ENCODE measurements at regions not wholly inside any gene's neighbourhood (a gene's known extent, or its start where the extent isn't known, plus 50 kb on each side); places are given as distances from the start of the nearest gene placed in this dataset.

GRCh38 chr4:57287687-57288604 is 177.8 kb upstream of the IGFBP7 start:
- H4K8ac ChIP-seq (ENCODE audit: low read depth, low read length): no peak overlapping the region
- H3K79me2 ChIP-seq (ENCODE audit: control insufficient read depth, insufficient read depth, low read length): no peaks in the 10 kb centered on the region
- no peak overlapping the region for H2BK15ac ChIP-seq (replicated peaks; ENCODE audit: low read depth)
- H3K4ac ChIP-seq (ENCODE audit: low read depth, low read length): no peak overlapping the region
- no peak for DNase-seq
- WGBS (ENCODE audit: extremely low coverage, insufficient coverage, low lambda C conversion rate): no CpG with 5 or more reads among the region's 5 CpGs
- no peaks in the 10 kb centered on the region for H3K36me3 ChIP-seq (ENCODE audit: control insufficient read depth, insufficient read depth, low read length)
- no peaks in the 10 kb centered on the region for H3K27me3 ChIP-seq (ENCODE audit: insufficient read depth, low read length, poor library complexity)
- H3K4me3 ChIP-seq (ENCODE audit: low read length): no peak overlapping the region
- no peak overlapping the region for H3K56ac ChIP-seq (ENCODE audit: low read length)
- H2AK5ac ChIP-seq (ENCODE audit: low read length): no peak overlapping the region
- no peaks in the 10 kb centered on the region for H3K79me1 ChIP-seq (ENCODE audit: low read length)
- no peak overlapping the region for H3K27ac ChIP-seq (ENCODE audit: low read depth, low read length)
- no peak overlapping the region for H3K4me2 ChIP-seq (ENCODE audit: low read length)
- H2BK120ac ChIP-seq (ENCODE audit: low read depth, low read length): no peak overlapping the region
- H3K23ac ChIP-seq (ENCODE audit: low read length): no peak overlapping the region
- no peak overlapping the region for H4K5ac ChIP-seq (ENCODE audit: low read length)
- no peaks in the 10 kb centered on the region for H3K4me1 ChIP-seq (ENCODE audit: control insufficient read depth, low read depth, low read length)
- no peak overlapping the region for H3K9ac ChIP-seq (ENCODE audit: low read length)
- H3K18ac ChIP-seq (ENCODE audit: low read length): no peak overlapping the region
- no peak overlapping the region for H2BK5ac ChIP-seq (ENCODE audit: low read length)

GRCh38 chr4:57282933-57283310 is 172.7 kb upstream of the IGFBP7 start:
- Histone ChIP-seq H3K4me3 (ENCODE audit: low read length) (no peak overlapping the region), H4K8ac (ENCODE audit: low read depth, low read length) (no peak overlapping the region), H3K9ac (ENCODE audit: low read length) (no peak overlapping the region), H3K56ac (ENCODE audit: low read length) (no peak overlapping the region), H3K36me3 (ENCODE audit: control insufficient read depth, insufficient read depth, low read length) (no peaks in the 10 kb centered on the region), H3K79me2 (ENCODE audit: control insufficient read depth, insufficient read depth, low read length) (no peaks in the 10 kb centered on the region), H3K4me1 (ENCODE audit: control insufficient read depth, low read depth, low read length) (no peaks in the 10 kb centered on the region), H3K23ac (ENCODE audit: low read length) (no peak overlapping the region), H3K27ac (ENCODE audit: low read depth, low read length) (no peak overlapping the region), H3K79me1 (ENCODE audit: low read length) (no peaks in the 10 kb centered on the region), H2BK120ac (ENCODE audit: low read depth, low read length) (no peak overlapping the region), H3K18ac (ENCODE audit: low read length) (no peak overlapping the region), H2AK5ac (ENCODE audit: low read length) (no peak overlapping the region), H2BK5ac (ENCODE audit: low read length) (no peak overlapping the region), H3K27me3 (ENCODE audit: insufficient read depth, low read length, poor library complexity) (no peaks in the 10 kb centered on the region), H2BK15ac (replicated peaks; ENCODE audit: low read depth) (no peak overlapping the region), H4K5ac (ENCODE audit: low read length) (no peak overlapping the region), H3K4ac (ENCODE audit: low read depth, low read length) (no peak overlapping the region), H3K4me2 (ENCODE audit: low read length) (no peak overlapping the region)
- peak; percentile 21 for DNase-seq
- no CpG with 5 or more reads among the region's 1 CpG for WGBS (ENCODE audit: extremely low coverage, insufficient coverage, low lambda C conversion rate)

GRCh38 chr4:57280481-57280880 is 170.3 kb upstream of the IGFBP7 start:
- Histone ChIP-seq H3K56ac (ENCODE audit: low read length) (no peak overlapping the region), H3K27ac (ENCODE audit: low read depth, low read length) (no peak overlapping the region), H3K79me1 (ENCODE audit: low read length) (no peaks in the 10 kb centered on the region), H3K4me1 (ENCODE audit: control insufficient read depth, low read depth, low read length) (no peaks in the 10 kb centered on the region), H2BK120ac (ENCODE audit: low read depth, low read length) (no peak overlapping the region), H2BK5ac (ENCODE audit: low read length) (no peak overlapping the region), H3K18ac (ENCODE audit: low read length) (no peak overlapping the region), H4K8ac (ENCODE audit: low read depth, low read length) (no peak overlapping the region), H2BK15ac (replicated peaks; ENCODE audit: low read depth) (no peak overlapping the region), H3K36me3 (ENCODE audit: control insufficient read depth, insufficient read depth, low read length) (no peaks in the 10 kb centered on the region), H3K4me2 (ENCODE audit: low read length) (no peak overlapping the region), H3K79me2 (ENCODE audit: control insufficient read depth, insufficient read depth, low read length) (no peaks in the 10 kb centered on the region), H4K5ac (ENCODE audit: low read length) (no peak overlapping the region), H3K4ac (ENCODE audit: low read depth, low read length) (no peak overlapping the region), H2AK5ac (ENCODE audit: low read length) (no peak overlapping the region), H3K27me3 (ENCODE audit: insufficient read depth, low read length, poor library complexity) (no peaks in the 10 kb centered on the region), H3K23ac (ENCODE audit: low read length) (no peak overlapping the region), H3K9ac (ENCODE audit: low read length) (no peak overlapping the region), H3K4me3 (ENCODE audit: low read length) (no peak overlapping the region)
- WGBS (ENCODE audit: extremely low coverage, insufficient coverage, low lambda C conversion rate): no CpG with 5 or more reads among the region's 2 CpGs
- no peak for DNase-seq

- Histone ChIP-seq H3K23ac (ENCODE audit: low read length) (no peak overlapping the region), H3K79me1 (ENCODE audit: low read length) (no peaks in the 10 kb centered on the region), H3K4me2 (ENCODE audit: low read length) (no peak overlapping the region), H3K4ac (ENCODE audit: low read depth, low read length) (no peak overlapping the region), H2BK120ac (ENCODE audit: low read depth, low read length) (no peak overlapping the region), H4K5ac (ENCODE audit: low read length) (no peak overlapping the region), H2BK5ac (ENCODE audit: low read length) (no peak overlapping the region), H2BK15ac (replicated peaks; ENCODE audit: low read depth) (no peak overlapping the region), H3K9ac (ENCODE audit: low read length) (no peak overlapping the region), H3K79me2 (ENCODE audit: control insufficient read depth, insufficient read depth, low read length) (no peaks in the 10 kb centered on the region), H4K8ac (ENCODE audit: low read depth, low read length) (no peak overlapping the region), H3K36me3 (ENCODE audit: control insufficient read depth, insufficient read depth, low read length) (no peaks in the 10 kb centered on the region), H3K56ac (ENCODE audit: low read length) (no peak overlapping the region), H3K4me1 (ENCODE audit: control insufficient read depth, low read depth, low read length) (no peaks in the 10 kb centered on the region), H3K4me3 (ENCODE audit: low read length) (no peak overlapping the region), H3K18ac (ENCODE audit: low read length) (no peak overlapping the region), H3K27ac (ENCODE audit: low read depth, low read length) (no peak overlapping the region), H3K27me3 (ENCODE audit: insufficient read depth, low read length, poor library complexity) (no peaks in the 10 kb centered on the region), H2AK5ac (ENCODE audit: low read length) (no peak overlapping the region)
- no peak for DNase-seq
- WGBS (ENCODE audit: extremely low coverage, insufficient coverage, low lambda C conversion rate): no CpG with 5 or more reads among the region's 6 CpGs
These were observed 168.6 kb upstream of the IGFBP7 start for GRCh38 chr4:57278780-57279179.

- Histone ChIP-seq H2BK15ac (replicated peaks; ENCODE audit: low read depth) (no peak overlapping the region), H3K27ac (ENCODE audit: low read depth, low read length) (no peak overlapping the region), H3K79me2 (ENCODE audit: control insufficient read depth, insufficient read depth, low read length) (no peaks in the 10 kb centered on the region), H3K27me3 (ENCODE audit: insufficient read depth, low read length, poor library complexity) (no peaks in the 10 kb centered on the region), H4K8ac (ENCODE audit: low read depth, low read length) (no peak overlapping the region), H2BK5ac (ENCODE audit: low read length) (no peak overlapping the region), H4K5ac (ENCODE audit: low read length) (no peak overlapping the region), H3K4me2 (ENCODE audit: low read length) (no peak overlapping the region), H2BK120ac (ENCODE audit: low read depth, low read length) (no peak overlapping the region), H3K4me1 (ENCODE audit: control insufficient read depth, low read depth, low read length) (no peaks in the 10 kb centered on the region), H3K4ac (ENCODE audit: low read depth, low read length) (no peak overlapping the region), H3K56ac (ENCODE audit: low read length) (no peak overlapping the region), H3K9ac (ENCODE audit: low read length) (no peak overlapping the region), H3K18ac (ENCODE audit: low read length) (no peak overlapping the region), H3K79me1 (ENCODE audit: low read length) (no peaks in the 10 kb centered on the region), H3K23ac (ENCODE audit: low read length) (no peak overlapping the region), H2AK5ac (ENCODE audit: low read length) (no peak overlapping the region), H3K4me3 (ENCODE audit: low read length) (no peak overlapping the region), H3K36me3 (ENCODE audit: control insufficient read depth, insufficient read depth, low read length) (no peaks in the 10 kb centered on the region)
- WGBS (ENCODE audit: extremely low coverage, insufficient coverage, low lambda C conversion rate): no CpG with 5 or more reads among the region's 2 CpGs
- DNase-seq: no peak
These were observed 163.9 kb upstream of the IGFBP7 start for GRCh38 chr4:57274082-57274481.

GRCh38 chr4:57270346-57270745 is 160.2 kb upstream of the IGFBP7 start:
- Histone ChIP-seq H3K27me3 (ENCODE audit: insufficient read depth, low read length, poor library complexity) (no peaks in the 10 kb centered on the region), H4K5ac (ENCODE audit: low read length) (no peak overlapping the region), H2BK5ac (ENCODE audit: low read length) (no peak overlapping the region), H3K36me3 (ENCODE audit: control insufficient read depth, insufficient read depth, low read length) (no peaks in the 10 kb centered on the region), H3K9ac (ENCODE audit: low read length) (no peak overlapping the region), H3K18ac (ENCODE audit: low read length) (no peak overlapping the region), H2AK5ac (ENCODE audit: low read length) (no peak overlapping the region), H3K4me1 (ENCODE audit: control insufficient read depth, low read depth, low read length) (no peaks in the 10 kb centered on the region), H3K23ac (ENCODE audit: low read length) (no peak overlapping the region), H3K4me3 (ENCODE audit: low read length) (no peak overlapping the region), H2BK15ac (replicated peaks; ENCODE audit: low read depth) (no peak overlapping the region), H3K56ac (ENCODE audit: low read length) (no peak overlapping the region), H2BK120ac (ENCODE audit: low read depth, low read length) (no peak overlapping the region), H3K79me1 (ENCODE audit: low read length) (no peaks in the 10 kb centered on the region), H3K79me2 (ENCODE audit: control insufficient read depth, insufficient read depth, low read length) (no peaks in the 10 kb centered on the region), H3K27ac (ENCODE audit: low read depth, low read length) (no peak overlapping the region), H3K4ac (ENCODE audit: low read depth, low read length) (no peak overlapping the region), H3K4me2 (ENCODE audit: low read length) (no peak overlapping the region), H4K8ac (ENCODE audit: low read depth, low read length) (no peak overlapping the region)
- no peak for DNase-seq
- WGBS (ENCODE audit: extremely low coverage, insufficient coverage, low lambda C conversion rate): no CpG with 5 or more reads among the region's 7 CpGs

Measured in mesendoderm (in vitro differentiated cells).